Dedifferentiated amniotic fluid mesenchymal stem cell (primary cell): ENCODE measurements at regions not wholly inside any gene's neighbourhood (a gene's known extent, or its start where the extent isn't known, plus 50 kb on each side); places are given as distances from the start of the nearest gene placed in this dataset.
"Not testable (repeated sequence)": the region's sequence is repeated elsewhere in the genome, so short reads cannot be mapped to it uniquely, and the experiment has no call there.

Experiments used
- DNase-seq: peaks from one replicate; pipeline ENCODE4 v3.0.0-alpha.2; 2016; ENCODE audit errors: extremely low spot score

DNA sequence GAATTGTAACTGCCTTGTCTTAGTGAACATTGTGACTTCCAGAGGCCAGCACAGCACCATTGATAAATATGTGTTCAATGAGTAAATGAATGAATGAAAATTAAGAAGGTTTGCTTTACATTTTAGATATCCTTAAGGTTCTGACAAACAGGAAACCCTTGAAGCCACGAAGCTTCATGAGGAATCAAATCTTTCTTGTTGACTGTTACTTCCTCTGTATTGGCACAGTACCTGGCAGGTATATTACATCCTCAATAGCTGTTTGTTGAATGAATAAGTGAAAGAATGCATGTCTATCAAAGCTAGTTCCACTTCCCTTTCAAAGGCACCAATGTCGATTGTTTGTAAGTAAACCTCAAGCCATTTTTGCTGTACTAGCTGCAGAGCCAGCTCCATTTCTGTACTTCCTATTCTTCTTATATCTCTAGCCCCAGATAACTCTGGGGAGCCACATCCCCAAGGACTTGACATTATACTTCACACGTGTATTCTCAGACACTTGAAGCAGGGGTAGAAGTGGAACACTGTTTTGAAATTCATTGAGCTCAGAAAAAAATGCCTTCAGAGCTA is 140.3 kb upstream of the RAG2 start:
- DNase-seq = no peak

DNA sequence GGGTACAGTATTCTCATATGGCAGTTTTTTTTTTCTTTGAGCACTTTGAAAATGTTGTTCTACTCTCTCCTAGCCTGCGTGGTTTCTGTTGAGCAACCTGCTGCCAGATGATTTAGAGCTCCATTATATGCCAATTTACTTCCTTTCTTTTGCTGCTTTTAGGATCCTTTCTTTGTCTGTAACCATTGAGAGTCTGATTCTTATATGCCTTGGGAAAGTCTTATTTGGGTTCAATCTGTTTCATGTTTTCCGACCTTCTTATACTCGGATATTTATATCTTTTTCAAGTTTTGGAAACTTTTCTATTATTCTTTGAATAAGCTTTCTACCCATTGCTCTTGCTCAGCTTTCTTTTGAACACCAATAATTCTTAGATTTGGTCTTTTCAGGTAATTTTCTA is 138.1 kb upstream of the RAG2 start:
- DNase-seq = no peak

DNA sequence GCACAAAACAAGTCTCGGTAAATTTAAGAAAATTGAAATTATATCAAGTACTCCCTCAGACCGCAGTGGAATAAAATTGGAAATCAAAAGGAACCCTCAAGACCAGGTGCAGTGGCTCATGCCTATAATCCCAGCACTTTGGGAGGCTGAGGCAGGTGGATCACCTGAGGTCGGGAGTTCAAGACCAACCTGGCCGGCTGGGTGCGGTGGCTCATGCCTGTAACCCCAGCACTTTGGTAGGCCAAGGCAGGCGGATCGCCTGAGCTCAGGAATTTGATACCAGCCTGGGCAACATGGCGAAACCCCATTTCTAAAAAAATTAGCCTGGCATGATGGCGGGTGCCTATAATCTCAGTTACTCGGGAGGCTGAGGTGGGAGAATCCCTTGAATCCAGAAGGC is 135.7 kb upstream of the RAG2 start:
- DNase-seq = not testable (repeated sequence)

DNA sequence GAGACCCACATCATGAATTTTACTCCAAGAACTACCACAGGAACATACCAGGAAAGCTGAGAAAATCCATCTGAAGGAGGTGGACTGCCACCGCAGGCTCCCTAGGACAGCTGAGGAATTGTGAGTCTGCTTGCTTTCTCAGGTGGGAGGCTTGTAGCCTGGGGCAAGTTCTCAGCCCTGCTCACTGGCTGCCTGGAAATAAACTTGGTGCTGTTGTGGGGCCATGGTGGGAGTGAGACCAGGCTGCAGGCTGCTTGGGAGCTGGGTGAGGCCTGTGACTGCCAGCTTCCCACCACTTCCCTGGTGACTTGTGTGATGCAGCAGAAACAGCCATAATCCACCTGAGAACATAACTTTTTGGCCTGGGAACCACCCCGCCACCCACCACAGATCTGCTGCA is 132.7 kb upstream of the RAG2 start:
- DNase-seq = no peak

DNA sequence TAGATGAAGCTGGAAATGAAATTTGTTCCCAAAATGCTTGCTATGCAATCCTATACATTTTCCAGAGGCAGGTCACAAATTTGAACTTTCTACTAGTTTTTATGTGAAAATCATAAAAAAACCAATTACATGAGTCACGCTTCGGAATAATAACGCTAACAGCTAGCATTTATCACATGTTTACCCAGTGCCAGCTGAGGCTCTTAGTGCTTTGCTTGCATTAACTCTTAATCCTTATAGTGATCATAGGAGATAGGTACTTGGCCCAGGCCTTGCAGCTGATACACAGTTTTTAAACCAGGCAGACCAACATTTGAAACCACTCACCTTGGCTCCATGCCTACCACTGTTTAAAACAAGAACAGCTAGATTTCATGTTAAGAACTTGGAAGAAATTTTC is 131.8 kb upstream of the RAG2 start:
- no peak for DNase-seq

DNA sequence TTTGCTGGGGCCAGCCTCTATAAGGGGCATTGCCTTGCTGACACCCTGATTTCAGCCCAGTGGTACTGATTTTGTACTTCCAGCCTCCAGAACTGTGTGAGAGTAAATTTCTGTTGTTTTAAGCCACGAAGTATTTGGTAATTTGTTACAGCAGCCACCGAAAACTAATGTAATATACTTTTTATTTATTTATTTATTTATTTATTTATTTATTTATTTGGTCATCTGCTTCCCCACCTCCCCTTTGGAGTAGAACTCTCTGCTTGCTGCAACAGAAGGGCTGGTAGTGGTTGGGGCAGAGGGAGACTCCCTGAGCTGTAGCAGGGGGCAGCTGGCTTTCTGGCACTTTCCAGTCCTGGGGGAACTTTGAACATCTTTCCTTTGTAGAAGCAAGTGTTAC is 128.4 kb upstream of the RAG2 start:
- no peak for DNase-seq

DNA sequence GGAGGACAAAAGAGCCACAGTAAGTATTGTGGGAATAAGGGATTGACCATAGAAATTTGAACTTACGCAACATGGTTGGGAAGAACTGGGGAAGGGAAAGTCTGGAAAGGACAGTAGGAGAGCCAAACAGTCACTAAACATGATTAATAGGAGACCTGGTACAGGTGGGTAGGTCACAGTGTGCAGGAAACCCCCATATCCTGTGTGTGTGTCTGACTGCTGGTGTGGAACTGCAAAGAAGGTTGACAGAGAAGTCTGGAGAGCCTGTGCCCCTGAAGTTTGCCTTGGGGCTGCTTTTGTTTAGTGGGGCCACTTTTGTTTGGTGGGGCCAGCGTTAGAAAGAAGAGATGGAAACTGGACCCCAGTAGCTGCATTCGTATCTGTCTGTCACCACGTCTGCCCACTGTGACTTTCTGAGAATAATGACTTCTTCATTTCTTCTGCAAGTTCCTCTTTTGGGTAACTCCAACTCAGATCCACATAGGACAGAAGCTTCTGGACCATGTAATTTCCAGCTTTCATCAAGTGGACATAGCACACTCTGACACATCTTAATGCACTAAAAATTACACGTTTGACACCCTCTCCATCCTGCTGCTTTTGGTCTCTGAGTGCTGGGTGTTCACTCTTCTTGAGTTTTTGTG is 126.8 kb upstream of the RAG2 start:
- no peak for DNase-seq

DNA sequence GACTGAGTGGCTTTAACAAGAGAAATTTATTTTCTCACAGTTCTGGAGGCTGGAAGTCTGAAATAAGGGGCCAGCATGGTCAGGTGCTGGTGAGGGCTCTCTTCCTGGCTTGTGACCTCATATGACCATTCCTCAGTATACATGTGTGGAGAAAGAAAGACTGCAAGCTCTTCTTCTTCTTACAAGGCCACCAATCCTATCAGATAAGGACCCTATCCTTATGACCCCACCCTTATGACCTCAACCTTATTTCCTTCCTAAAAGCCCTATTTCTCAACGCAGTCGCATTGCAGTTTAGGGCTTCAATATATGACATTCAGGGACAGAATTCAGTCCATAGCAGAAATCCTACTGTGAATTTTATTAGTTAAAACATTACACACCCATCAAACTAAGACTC is 124.4 kb upstream of the RAG2 start:
- no peak for DNase-seq

DNA sequence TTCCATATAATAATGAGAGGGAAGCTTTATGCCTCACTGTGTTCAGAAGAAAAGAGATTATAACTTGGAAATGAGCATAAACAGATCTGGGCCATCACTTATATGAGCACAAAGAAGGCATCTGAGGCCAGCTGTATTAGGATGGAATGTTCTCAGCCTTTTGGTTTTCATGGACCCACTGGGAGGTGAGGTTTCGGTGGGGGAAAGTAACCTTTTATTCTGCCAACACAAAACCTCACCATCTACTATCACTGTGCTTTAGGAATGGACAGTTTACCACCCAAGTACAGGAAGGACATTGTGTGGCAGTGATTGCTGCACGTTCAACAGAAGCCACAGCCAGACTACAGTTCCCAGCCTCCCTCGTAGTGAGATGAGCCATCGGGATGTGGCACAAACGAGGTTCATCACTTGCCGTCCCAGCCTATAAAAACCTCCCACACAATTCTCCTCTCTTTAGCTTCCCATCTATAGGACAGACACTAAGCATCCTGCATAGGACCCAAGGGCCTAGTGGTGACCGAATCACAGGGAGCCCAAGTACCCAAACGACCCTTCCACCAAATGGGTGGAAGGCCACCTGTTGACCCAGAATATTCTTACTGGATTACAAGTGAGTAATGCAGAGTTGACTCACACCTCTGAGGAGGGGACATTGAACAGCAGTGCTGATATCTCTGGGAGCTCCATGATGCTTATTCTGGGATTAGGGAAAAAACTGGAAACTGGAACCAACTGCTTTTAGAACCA is 121.5 kb upstream of the RAG2 start:
- no peak for DNase-seq

DNA sequence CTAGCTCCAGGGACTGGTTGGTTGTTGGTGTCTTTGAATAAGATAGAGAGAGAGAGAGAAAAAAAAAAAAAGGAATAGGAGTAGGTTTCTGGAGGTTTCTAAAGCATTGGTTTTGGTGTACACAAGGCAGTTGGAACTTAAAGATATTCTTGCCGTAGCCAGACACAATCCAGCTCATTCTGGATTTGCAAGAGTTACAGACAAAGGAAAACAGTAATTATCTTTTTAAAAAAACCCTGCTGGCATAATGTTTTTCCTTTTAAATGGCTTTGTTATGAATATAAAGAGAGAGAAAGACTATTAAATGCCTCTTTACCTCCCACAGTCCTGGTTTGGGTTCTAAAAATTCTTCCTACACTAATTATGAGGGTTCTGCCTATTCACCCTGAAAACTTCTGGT is 120.4 kb upstream of the RAG2 start:
- DNase-seq = no peak

DNA sequence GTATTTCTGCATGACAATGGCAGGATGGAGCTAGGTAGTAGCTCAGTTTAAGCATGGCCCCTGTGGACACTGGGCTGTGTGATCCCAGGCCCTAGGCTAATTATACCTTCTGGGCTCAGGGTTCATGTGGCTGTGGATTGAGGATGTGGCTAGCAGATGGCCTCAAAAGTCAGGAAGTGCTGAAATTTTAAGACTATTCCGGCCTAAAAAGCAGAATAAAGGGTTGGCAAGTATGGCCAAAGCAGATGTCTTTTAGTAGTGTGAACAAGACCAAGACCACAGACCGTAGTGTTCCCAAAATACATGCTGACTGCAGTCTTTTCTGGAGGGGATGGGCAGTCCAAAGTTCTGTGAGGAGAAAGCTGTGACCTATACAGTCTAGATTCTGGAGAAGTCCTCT is 115.7 kb upstream of the RAG2 start:
- no peak for DNase-seq

DNA sequence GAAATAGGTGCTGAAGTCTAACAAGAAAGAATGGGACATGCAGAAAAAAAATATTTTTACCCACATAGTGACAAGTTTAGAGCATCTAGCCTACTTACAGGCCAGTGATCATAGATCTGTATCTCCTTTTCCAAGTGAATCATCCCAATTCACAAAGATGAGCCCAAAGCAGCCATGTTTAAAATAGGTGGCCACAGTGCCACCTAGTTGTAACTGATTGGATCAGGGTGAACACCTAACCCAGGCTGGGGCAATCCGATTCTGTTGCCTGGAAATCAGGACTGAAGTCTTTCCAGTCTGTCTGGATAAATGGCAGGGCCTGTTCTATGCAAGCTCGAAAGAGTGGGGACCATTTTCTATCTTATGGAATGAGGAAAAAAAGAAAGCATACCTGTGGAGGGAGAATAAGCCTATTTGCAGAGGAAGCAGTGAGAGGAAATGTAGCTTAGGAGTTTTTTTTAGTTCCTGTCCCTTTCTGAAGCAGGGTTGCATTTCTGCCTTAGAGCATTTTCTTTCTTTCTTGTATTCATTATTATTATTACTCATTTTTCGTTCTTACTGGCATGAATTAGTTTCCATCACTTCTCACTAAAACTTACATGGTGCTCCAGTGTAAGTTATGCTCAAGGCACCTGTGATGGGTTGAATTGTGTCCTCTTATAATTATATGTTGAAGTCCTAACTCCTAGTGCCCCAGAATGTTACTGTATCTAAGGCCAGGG is 113.2 kb upstream of the RAG2 start:
- DNase-seq = no peak
